ENCODE measurements at regions not wholly inside any gene's neighbourhood (a gene's known extent, or its start where the extent isn't known, plus 50 kb on each side); places are given as distances from the start of the nearest gene placed in this dataset.

DNA sequence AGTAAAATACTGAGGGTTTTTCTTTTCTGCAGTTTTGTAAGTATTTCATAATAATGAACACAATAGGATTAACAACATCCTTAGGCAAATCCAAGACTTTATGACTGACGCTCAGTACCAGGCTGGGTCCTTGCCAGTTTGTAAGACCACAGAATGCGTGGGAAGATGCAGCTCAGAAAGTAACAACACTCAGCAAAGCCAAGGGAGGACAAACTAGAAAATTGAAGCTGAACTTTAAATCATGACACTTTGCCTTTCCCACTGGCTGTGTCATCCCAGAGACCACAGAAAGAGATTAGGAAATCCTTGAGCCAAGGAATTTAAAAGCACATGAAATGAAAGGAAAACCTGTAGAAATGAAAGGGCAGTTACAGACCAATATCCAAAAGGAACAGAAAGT is 426.3 kb upstream of the CHRM3 start (continued):
- TF ChIP-seq YY1 (IDR thresholded peaks at IDR 0.05) = no peak
- TF ChIP-seq, protein P1, sequence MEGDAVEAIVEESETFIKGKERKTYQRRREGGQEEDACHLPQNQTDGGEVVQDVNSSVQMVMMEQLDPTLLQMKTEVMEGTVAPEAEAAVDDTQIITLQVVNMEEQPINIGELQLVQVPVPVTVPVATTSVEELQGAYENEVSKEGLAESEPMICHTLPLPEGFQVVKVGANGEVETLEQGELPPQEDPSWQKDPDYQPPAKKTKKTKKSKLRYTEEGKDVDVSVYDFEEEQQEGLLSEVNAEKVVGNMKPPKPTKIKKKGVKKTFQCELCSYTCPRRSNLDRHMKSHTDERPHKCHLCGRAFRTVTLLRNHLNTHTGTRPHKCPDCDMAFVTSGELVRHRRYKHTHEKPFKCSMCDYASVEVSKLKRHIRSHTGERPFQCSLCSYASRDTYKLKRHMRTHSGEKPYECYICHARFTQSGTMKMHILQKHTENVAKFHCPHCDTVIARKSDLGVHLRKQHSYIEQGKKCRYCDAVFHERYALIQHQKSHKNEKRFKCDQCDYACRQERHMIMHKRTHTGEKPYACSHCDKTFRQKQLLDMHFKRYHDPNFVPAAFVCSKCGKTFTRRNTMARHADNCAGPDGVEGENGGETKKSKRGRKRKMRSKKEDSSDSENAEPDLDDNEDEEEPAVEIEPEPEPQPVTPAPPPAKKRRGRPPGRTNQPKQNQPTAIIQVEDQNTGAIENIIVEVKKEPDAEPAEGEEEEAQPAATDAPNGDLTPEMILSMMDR (IDR thresholded peaks at IDR 0.05; ENCODE audit: low read depth, low read length, missing input control) = no peak
- TF ChIP-seq, protein P2, sequence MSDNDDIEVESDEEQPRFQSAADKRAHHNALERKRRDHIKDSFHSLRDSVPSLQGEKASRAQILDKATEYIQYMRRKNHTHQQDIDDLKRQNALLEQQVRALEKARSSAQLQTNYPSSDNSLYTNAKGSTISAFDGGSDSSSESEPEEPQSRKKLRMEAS (IDR thresholded peaks at IDR 0.05) = no peak
- TF ChIP-seq HNF4G (IDR thresholded peaks at IDR 0.05) = no peak

DNA sequence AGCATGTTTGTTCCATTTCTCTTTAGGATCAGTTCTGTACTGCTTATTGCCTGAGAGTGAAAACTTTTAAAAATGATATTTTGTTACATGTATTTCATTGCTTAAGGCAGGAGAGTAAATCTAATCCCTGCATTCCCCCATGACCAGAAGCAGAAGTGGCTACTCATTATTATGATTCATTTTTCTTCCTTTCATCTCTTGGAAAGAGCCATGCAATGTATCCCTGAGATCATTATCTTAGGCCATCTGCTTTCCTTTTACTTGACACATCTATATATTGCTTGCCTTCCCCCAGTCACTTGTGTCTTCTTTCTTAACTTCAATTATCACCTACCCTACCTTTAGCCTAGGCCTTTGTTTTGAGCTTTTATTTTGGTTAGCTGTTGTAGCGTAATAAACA is 430.4 kb upstream of the CHRM3 start:
- WGBS = 93% methylated on average over 1 of the region's 1 CpG
- TF ChIP-seq FOXA1 (IDR thresholded peaks at IDR 0.05) (no peak), JUND (IDR thresholded peaks at IDR 0.05) (no peak), RXRA (IDR thresholded peaks at IDR 0.05) (no peak), EGR1 (IDR thresholded peaks at IDR 0.05; ENCODE audit: low read depth in 2 of 2) (no peak), HNF4A (conservative IDR thresholded peaks at IDR 0.05) (no peak), SP1 (IDR thresholded peaks at IDR 0.05) (no peak)
- peaks cover 0 to 13% (median 7%) of the 10 kb centered on the region in 4 donors for H3K4me1 ChIP-seq (ENCODE audit: control insufficient read depth in 4 of 4, insufficient read depth in 4 of 4, low read length in 3 of 4)
- H3K4me3 ChIP-seq (ENCODE audit: low read depth in 1 of 3, low read length in 3 of 3) = no peak overlapping the region
- no peak overlapping the region for H3K9ac ChIP-seq (ENCODE audit: low read depth in 1 of 2, low read length in 2 of 2)
- no peaks in the 10 kb centered on the region for H3K36me3 ChIP-seq (ENCODE audit: control insufficient read depth in 4 of 4, insufficient read depth in 3 of 4, low read depth in 1 of 4, low read length in 3 of 4)
- H3K9me3 ChIP-seq (ENCODE audit: control insufficient read depth in 4 of 4, low read length in 3 of 4) = no peaks in the 10 kb centered on the region
- H3K27me3 ChIP-seq (ENCODE audit: control insufficient read depth in 4 of 4, insufficient read depth in 4 of 4, low read length in 3 of 4) = no peaks in the 10 kb centered on the region
- DNase-seq (ENCODE audit: low spot score) = no peak
- no peak overlapping the region for H3K27ac ChIP-seq (ENCODE audit: low read depth in 1 of 2, low read length in 2 of 2)

DNA sequence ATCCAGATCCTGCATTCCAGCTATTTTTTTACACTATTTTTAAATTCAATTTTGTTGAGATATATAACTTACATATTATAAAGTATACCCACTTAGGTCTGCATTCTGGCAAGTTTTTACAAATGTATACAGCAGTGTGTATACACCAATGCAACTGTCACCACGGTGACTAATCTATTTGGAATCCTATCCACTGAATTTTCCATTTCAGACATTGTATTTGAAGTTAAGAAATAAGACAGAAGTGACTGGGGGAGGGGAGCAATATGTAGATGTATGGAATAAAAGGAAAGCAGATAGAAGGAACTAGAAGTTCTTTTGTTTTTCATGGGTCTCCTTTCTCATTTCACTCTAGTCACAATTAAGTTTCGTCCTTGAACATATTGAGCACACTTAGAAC is 431.5 kb upstream of the CHRM3 start:
- TF ChIP-seq NR2F2 (IDR thresholded peaks at IDR 0.05) (no peak), YY1 (IDR thresholded peaks at IDR 0.05) (no peak), SP1 (IDR thresholded peaks at IDR 0.05) (no peak), RXRA (IDR thresholded peaks at IDR 0.05) (no peak)
- H3K27ac ChIP-seq (ENCODE audit: low read depth in 1 of 2, low read length in 2 of 2) = no peak overlapping the region
- H3K4me1 ChIP-seq (ENCODE audit: control insufficient read depth in 4 of 4, insufficient read depth in 4 of 4, low read length in 3 of 4) = peaks cover 0 to 10% (median 6%) of the 10 kb centered on the region in 4 donors
- WGBS = 74% methylated on average over 2 of the region's 2 CpGs
- H3K9me3 ChIP-seq (ENCODE audit: control insufficient read depth in 4 of 4, low read length in 3 of 4) = no peaks in the 10 kb centered on the region
- H3K27me3 ChIP-seq (ENCODE audit: control insufficient read depth in 4 of 4, insufficient read depth in 4 of 4, low read length in 3 of 4) = no peaks in the 10 kb centered on the region
- no peak overlapping the region for H3K4me3 ChIP-seq (ENCODE audit: low read depth in 1 of 3, low read length in 3 of 3)
- no peak for DNase-seq (ENCODE audit: low spot score)
- H3K36me3 ChIP-seq (ENCODE audit: control insufficient read depth in 4 of 4, insufficient read depth in 3 of 4, low read depth in 1 of 4, low read length in 3 of 4) = no peaks in the 10 kb centered on the region
- H3K9ac ChIP-seq (ENCODE audit: low read depth in 1 of 2, low read length in 2 of 2) = no peak overlapping the region

DNA sequence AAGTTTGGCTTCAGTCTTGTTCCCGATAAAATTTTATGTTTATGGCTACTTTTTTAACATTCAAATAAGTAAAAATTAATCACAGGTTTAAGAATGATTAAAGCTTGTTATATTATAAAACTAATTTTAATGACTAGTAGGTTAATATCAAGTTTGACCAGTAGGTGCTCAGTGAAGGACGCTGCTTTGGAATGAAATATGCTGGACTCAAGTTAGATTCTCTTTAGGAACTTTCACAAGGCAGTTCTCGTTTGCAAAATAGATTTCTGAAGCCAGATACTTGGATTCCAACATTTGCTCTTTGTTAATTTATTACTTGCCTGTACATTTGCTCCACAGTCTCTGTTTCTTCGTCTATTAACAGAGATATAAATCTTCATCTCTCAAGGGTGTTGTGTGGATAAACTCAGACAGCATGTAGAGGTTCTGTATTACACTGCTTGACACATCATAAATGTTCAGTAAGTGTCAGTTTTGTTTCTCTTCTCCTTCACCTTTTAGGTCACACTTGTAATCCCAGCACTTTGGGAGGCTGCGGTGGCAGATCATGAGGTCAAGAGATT is 432.8 kb upstream of the CHRM3 start:
- Histone ChIP-seq H3K27me3 (ENCODE audit: control insufficient read depth in 4 of 4, insufficient read depth in 4 of 4, low read length in 3 of 4) (no peaks in the 10 kb centered on the region), H3K27ac (ENCODE audit: low read depth in 1 of 2, low read length in 2 of 2) (no peak overlapping the region), H3K9ac (ENCODE audit: low read depth in 1 of 2, low read length in 2 of 2) (no peak overlapping the region), H3K4me1 (ENCODE audit: control insufficient read depth in 4 of 4, insufficient read depth in 4 of 4, low read length in 3 of 4) (peaks cover 0 to 10% (median 6%) of the 10 kb centered on the region in 4 donors), H3K9me3 (ENCODE audit: control insufficient read depth in 4 of 4, low read length in 3 of 4) (no peaks in the 10 kb centered on the region), H3K36me3 (ENCODE audit: control insufficient read depth in 4 of 4, insufficient read depth in 3 of 4, low read depth in 1 of 4, low read length in 3 of 4) (no peaks in the 10 kb centered on the region), H3K4me3 (ENCODE audit: low read depth in 1 of 3, low read length in 3 of 3) (no peak overlapping the region)
- DNase-seq (ENCODE audit: low spot score) = no peak
- WGBS = 77% methylated on average over 5 of the region's 5 CpGs
- TF ChIP-seq FOXA1 (IDR thresholded peaks at IDR 0.05) = no peak
- no peak for TF ChIP-seq HNF4A (conservative IDR thresholded peaks at IDR 0.05)
- TF ChIP-seq, protein P3, sequence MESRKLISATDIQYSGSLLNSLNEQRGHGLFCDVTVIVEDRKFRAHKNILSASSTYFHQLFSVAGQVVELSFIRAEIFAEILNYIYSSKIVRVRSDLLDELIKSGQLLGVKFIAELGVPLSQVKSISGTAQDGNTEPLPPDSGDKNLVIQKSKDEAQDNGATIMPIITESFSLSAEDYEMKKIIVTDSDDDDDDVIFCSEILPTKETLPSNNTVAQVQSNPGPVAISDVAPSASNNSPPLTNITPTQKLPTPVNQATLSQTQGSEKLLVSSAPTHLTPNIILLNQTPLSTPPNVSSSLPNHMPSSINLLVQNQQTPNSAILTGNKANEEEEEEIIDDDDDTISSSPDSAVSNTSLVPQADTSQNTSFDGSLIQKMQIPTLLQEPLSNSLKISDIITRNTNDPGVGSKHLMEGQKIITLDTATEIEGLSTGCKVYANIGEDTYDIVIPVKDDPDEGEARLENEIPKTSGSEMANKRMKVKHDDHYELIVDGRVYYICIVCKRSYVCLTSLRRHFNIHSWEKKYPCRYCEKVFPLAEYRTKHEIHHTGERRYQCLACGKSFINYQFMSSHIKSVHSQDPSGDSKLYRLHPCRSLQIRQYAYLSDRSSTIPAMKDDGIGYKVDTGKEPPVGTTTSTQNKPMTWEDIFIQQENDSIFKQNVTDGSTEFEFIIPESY (IDR thresholded peaks at IDR 0.05) = no peak
- no peak for TF ChIP-seq TAF1 (conservative IDR thresholded peaks at IDR 0.05)
- TF ChIP-seq HNF4G (IDR thresholded peaks at IDR 0.05) = no peak
- TF ChIP-seq SP1 (IDR thresholded peaks at IDR 0.05) = no peak
- TF ChIP-seq RXRA (IDR thresholded peaks at IDR 0.05) = no peak
- TF ChIP-seq, protein P2 (IDR thresholded peaks at IDR 0.05) = no peak
- no peak for TF ChIP-seq RAD21 (IDR thresholded peaks at IDR 0.05)
- TF ChIP-seq YY1 (IDR thresholded peaks at IDR 0.05) = no peak
- TF ChIP-seq, protein P1 (IDR thresholded peaks at IDR 0.05; ENCODE audit: low read depth, low read length, missing input control) = no peak
- TF ChIP-seq FOXA2 (IDR thresholded peaks at IDR 0.05) = no peak
